Effector memory CD4-positive, alpha-beta T cell (primary cell): ENCODE measurements at regions not wholly inside any gene's neighbourhood (a gene's known extent, or its start where the extent isn't known, plus 50 kb on each side); places are given as distances from the start of the nearest gene placed in this dataset.

Experiments used
- DNase-seq, 3 donors: peaks; one replicate each; pipeline ENCODE4 v3.0.0-alpha.2; 2020
- H3K27ac ChIP-seq: 2 replicates; pipeline ENCODE4 v1.7.0; 2013; ENCODE audit warnings: mild to moderate bottlenecking, low read length, moderate library complexity; ENCODE audit not compliant: insufficient read depth, poor library complexity, severe bottlenecking
- H3K27me3 ChIP-seq: replicated peaks from 2 replicates; pipeline ENCODE4 v1.7.0; 2013; ENCODE audit warnings: mild to moderate bottlenecking, low read length; ENCODE audit not compliant: insufficient read depth, control insufficient read depth, poor library complexity, severe bottlenecking
- H3K36me3 ChIP-seq: 2 replicates; pipeline ENCODE4 v1.7.0; 2013; ENCODE audit warnings: mild to moderate bottlenecking, low read length, moderate library complexity; ENCODE audit not compliant: control insufficient read depth, insufficient read depth
- H3K4me1 ChIP-seq: 2 replicates; pipeline ENCODE4 v1.7.0; 2013; ENCODE audit warnings: low read length, mild to moderate bottlenecking; ENCODE audit not compliant: control insufficient read depth, insufficient read depth, poor library complexity, severe bottlenecking
- H3K4me3 ChIP-seq: 2 replicates; pipeline ENCODE4 v1.7.0; 2013; ENCODE audit warnings: low read length, low read depth, mild to moderate bottlenecking; ENCODE audit not compliant: insufficient read depth, poor library complexity, severe bottlenecking
- H3K9me3 ChIP-seq: 2 replicates; pipeline ENCODE4 v1.7.0; 2013; ENCODE audit warnings: mild to moderate bottlenecking, low read length, moderate library complexity; ENCODE audit not compliant: control insufficient read depth

- no peaks in the 10 kb centered on the region for H3K27me3 ChIP-seq
- no peak for DNase-seq
These were observed 450.2 kb downstream of the TSN start for GRCh38 chr2:122205641-122206040.

GRCh38 chr2:122206101-122206500 lies 450.6 kb downstream of the TSN start:
- H3K27ac ChIP-seq: no peak overlapping the region
- H3K4me1 ChIP-seq: no peaks in the 10 kb centered on the region
- no peak overlapping the region for H3K4me3 ChIP-seq
- no peak for DNase-seq
- no peaks in the 10 kb centered on the region for H3K9me3 ChIP-seq
- H3K36me3 ChIP-seq: no peaks in the 10 kb centered on the region
- H3K27me3 ChIP-seq: no peaks in the 10 kb centered on the region

More at GRCh38 chr2:122205641-122206040, 450.2 kb downstream of the TSN start:
- Histone ChIP-seq H3K36me3 (no peaks in the 10 kb centered on the region), H3K4me1 (no peaks in the 10 kb centered on the region), H3K4me3 (no peak overlapping the region), H3K27ac (no peak overlapping the region), H3K9me3 (no peaks in the 10 kb centered on the region)

- DNase-seq: no peak
- H3K4me3 ChIP-seq: no peak overlapping the region
- no peaks in the 10 kb centered on the region for H3K9me3 ChIP-seq
- no peaks in the 10 kb centered on the region for H3K4me1 ChIP-seq
- no peaks in the 10 kb centered on the region for H3K36me3 ChIP-seq
- H3K27ac ChIP-seq: no peak overlapping the region
- H3K27me3 ChIP-seq: no peaks in the 10 kb centered on the region
These were observed 453.9 kb downstream of the TSN start for GRCh38 chr2:122209377-122209776.

GRCh38 chr2:122210065-122210464 lies 454.6 kb downstream of the TSN start:
- no peak overlapping the region for H3K27ac ChIP-seq

GRCh38 chr2:122210898-122211856 lies 455.7 kb downstream of the TSN start:
- H3K4me3 ChIP-seq: no peak overlapping the region
- H3K36me3 ChIP-seq: no peaks in the 10 kb centered on the region
- H3K27me3 ChIP-seq: no peaks in the 10 kb centered on the region
- H3K4me1 ChIP-seq: no peaks in the 10 kb centered on the region
- no peaks in the 10 kb centered on the region for H3K9me3 ChIP-seq
- H3K27ac ChIP-seq: no peak overlapping the region
- no peak for DNase-seq

More at GRCh38 chr2:122210065-122210464, 454.6 kb downstream of the TSN start:
- Histone ChIP-seq H3K27me3 (no peaks in the 10 kb centered on the region), H3K4me1 (no peaks in the 10 kb centered on the region), H3K4me3 (no peak overlapping the region), H3K36me3 (no peaks in the 10 kb centered on the region), H3K9me3 (no peaks in the 10 kb centered on the region)
- DNase-seq: no peak

- Histone ChIP-seq H3K27me3 (no peaks in the 10 kb centered on the region), H3K27ac (no peak overlapping the region), H3K4me1 (no peaks in the 10 kb centered on the region)
These were observed 457.9 kb downstream of the TSN start for GRCh38 chr2:122213312-122213711.

GRCh38 chr2:122216071-122216470 lies 460.6 kb downstream of the TSN start:
- no peaks in the 10 kb centered on the region for H3K27me3 ChIP-seq
- H3K36me3 ChIP-seq: no peaks in the 10 kb centered on the region
- H3K4me1 ChIP-seq: no peaks in the 10 kb centered on the region
- no peaks in the 10 kb centered on the region for H3K9me3 ChIP-seq
- DNase-seq: no peak
- H3K27ac ChIP-seq: no peak overlapping the region
- no peak overlapping the region for H3K4me3 ChIP-seq

More at GRCh38 chr2:122213312-122213711, 457.9 kb downstream of the TSN start:
- Histone ChIP-seq H3K9me3 (no peaks in the 10 kb centered on the region), H3K4me3 (no peak overlapping the region), H3K36me3 (no peaks in the 10 kb centered on the region)
- DNase-seq: no peak

GRCh38 chr2:122216901-122217300 lies 461.4 kb downstream of the TSN start:
- H3K27me3 ChIP-seq: no peaks in the 10 kb centered on the region
- no peaks in the 10 kb centered on the region for H3K9me3 ChIP-seq
- no peaks in the 10 kb centered on the region for H3K36me3 ChIP-seq
- DNase-seq: no peak
- no peaks in the 10 kb centered on the region for H3K4me1 ChIP-seq
- no peak overlapping the region for H3K27ac ChIP-seq
- no peak overlapping the region for H3K4me3 ChIP-seq

GRCh38 chr2:122218596-122218995 lies 463.1 kb downstream of the TSN start:
- no peaks in the 10 kb centered on the region for H3K36me3 ChIP-seq
- DNase-seq: no peak
- no peak overlapping the region for H3K4me3 ChIP-seq
- H3K9me3 ChIP-seq: no peaks in the 10 kb centered on the region
- H3K27ac ChIP-seq: no peak overlapping the region
- H3K4me1 ChIP-seq: no peaks in the 10 kb centered on the region
- H3K27me3 ChIP-seq: no peaks in the 10 kb centered on the region

GRCh38 chr2:122219504-122219903 lies 464.1 kb downstream of the TSN start:
- Histone ChIP-seq H3K9me3 (no peaks in the 10 kb centered on the region), H3K4me1 (no peaks in the 10 kb centered on the region), H3K27me3 (no peaks in the 10 kb centered on the region), H3K4me3 (no peak overlapping the region), H3K27ac (no peak overlapping the region), H3K36me3 (no peaks in the 10 kb centered on the region)
- no peak for DNase-seq
